Renal pelvis (tissue), 1 donor: ENCODE measurements at regions not wholly inside any gene's neighbourhood (a gene's known extent, or its start where the extent isn't known, plus 50 kb on each side); places are given as distances from the start of the nearest gene placed in this dataset.

Experiments
- DNase-seq: peaks from one replicate; pipeline ENCODE4 v3.0.0-alpha.2; 2013

GRCh38 chr14:76926521-76927251 lies 100.5 kb downstream of the LRRC74A start:
- DNase-seq = peak; percentile 83

GRCh38 chr14:76925097-76925441 lies 98.9 kb downstream of the LRRC74A start:
- DNase-seq = no peak

- DNase-seq = peak; percentile 93
These were observed 98.3 kb downstream of the LRRC74A start for GRCh38 chr14:76924371-76925096.

- no peak for DNase-seq
These were observed 97.5 kb downstream of the LRRC74A start for GRCh38 chr14:76923431-76924370.

- peak; percentile 80 for DNase-seq
These were observed 96.4 kb downstream of the LRRC74A start for GRCh38 chr14:76922584-76922983.

GRCh38 chr14:76922092-76922491 lies 95.9 kb downstream of the LRRC74A start:
- no peak for DNase-seq

- DNase-seq = no peak
These were observed 94.8 kb downstream of the LRRC74A start for GRCh38 chr14:76921088-76921399.

GRCh38 chr14:76920331-76921087 lies 94.3 kb downstream of the LRRC74A start:
- peak; percentile 65 for DNase-seq

GRCh38 chr14:76919431-76920330 lies 93.5 kb downstream of the LRRC74A start:
- peak; percentile 96 for DNase-seq
